ENCODE measurements at regions not wholly inside any gene's neighbourhood (a gene's known extent, or its start where the extent isn't known, plus 50 kb on each side); places are given as distances from the start of the nearest gene placed in this dataset.
A peak's percentile ranks its signal among the peaks of the same experiment; 100 is the strongest.
"Not testable (repeated sequence)": the region's sequence is repeated elsewhere in the genome, so short reads cannot be mapped to it uniquely, and the experiment has no call there.

GRCh38 chr3:70722018-70722417, 409.6 kb upstream of the MDFIC2 start:
- in situ Hi-C loops (cut with HindIII; ENCODE audit: low sequenced_read_pairs) = loop anchor here (25.0 kb wide), 1 partner anchor 185 kb away; no protein-coding TSS in a partner anchor
- DNase-seq (ENCODE audit: low read depth, low spot score) = no peak
- TF ChIP-seq CTCF (IDR thresholded peaks at IDR 0.05; ENCODE audit: low read depth, low read length) = no peak
- H3K4me3 ChIP-seq (ENCODE audit: low read depth, low read length) = no peak overlapping the region

GRCh38 chr3:70716832-70717231, 404.4 kb upstream of the MDFIC2 start:
- no peak overlapping the region for H3K4me3 ChIP-seq (ENCODE audit: low read depth, low read length)
- in situ Hi-C loops (cut with HindIII; ENCODE audit: low sequenced_read_pairs) = loop anchor here (25.0 kb wide), 1 partner anchor 180 kb away; no protein-coding TSS in a partner anchor
- peak; percentile 56 for DNase-seq (ENCODE audit: low read depth, low spot score)
- TF ChIP-seq CTCF (IDR thresholded peaks at IDR 0.05; ENCODE audit: low read depth, low read length) = peak; percentile 51

- in situ Hi-C loops (cut with HindIII; ENCODE audit: low sequenced_read_pairs) = loop anchor here (25.0 kb wide), 1 partner anchor 175 kb away; no protein-coding TSS in a partner anchor
- no peak overlapping the region for H3K4me3 ChIP-seq (ENCODE audit: low read depth, low read length)
- no peak for DNase-seq (ENCODE audit: low read depth, low spot score)
- TF ChIP-seq CTCF (IDR thresholded peaks at IDR 0.05; ENCODE audit: low read depth, low read length) = no peak
Measured at GRCh38 chr3:70712449-70713082, 400.1 kb upstream of the MDFIC2 start.

- H3K4me3 ChIP-seq (ENCODE audit: low read depth, low read length) = no peak overlapping the region
- no peak for DNase-seq (ENCODE audit: low read depth, low spot score)
- in situ Hi-C loops (cut with HindIII; ENCODE audit: low sequenced_read_pairs) = loop anchor here (25.0 kb wide), 1 partner anchor 166 kb away; no protein-coding TSS in a partner anchor
- no peak for TF ChIP-seq CTCF (IDR thresholded peaks at IDR 0.05; ENCODE audit: low read depth, low read length)
Measured at GRCh38 chr3:70703305-70704102, 391.1 kb upstream of the MDFIC2 start.

GRCh38 chr3:70702132-70702531, 389.7 kb upstream of the MDFIC2 start:
- no peak for DNase-seq (ENCODE audit: low read depth, low spot score)
- in situ Hi-C loops (cut with HindIII; ENCODE audit: low sequenced_read_pairs) = loop anchor here (25.0 kb wide), 1 partner anchor 165 kb away; no protein-coding TSS in a partner anchor
- no peak overlapping the region for H3K4me3 ChIP-seq (ENCODE audit: low read depth, low read length)
- TF ChIP-seq CTCF (IDR thresholded peaks at IDR 0.05; ENCODE audit: low read depth, low read length) = no peak

- no peak for TF ChIP-seq CTCF (IDR thresholded peaks at IDR 0.05; ENCODE audit: low read depth, low read length)
- in situ Hi-C loops (cut with HindIII; ENCODE audit: low sequenced_read_pairs) = no loop called here
- H3K4me3 ChIP-seq (ENCODE audit: low read depth, low read length) = no peak overlapping the region
- DNase-seq (ENCODE audit: low read depth, low spot score) = no peak
Measured at GRCh38 chr3:70684701-70685100, 372.3 kb upstream of the MDFIC2 start.

- in situ Hi-C loops (cut with HindIII; ENCODE audit: low sequenced_read_pairs); DNase-seq (ENCODE audit: low read depth, low spot score); H3K4me3 ChIP-seq (ENCODE audit: low read depth, low read length): not testable (repeated sequence)
Measured at GRCh38 chr3:70675810-70676209, 363.4 kb upstream of the MDFIC2 start.

Measured in astrocyte of the spinal cord (primary cell).